GM23338 (cell line): ENCODE measurements at regions not wholly inside any gene's neighbourhood (a gene's known extent, or its start where the extent isn't known, plus 50 kb on each side); places are given as distances from the start of the nearest gene placed in this dataset.

Source experiments
- ATAC-seq: fragments of 200-7000 bp; cut with Tn5 transposase; 3 replicates; pipeline ENCODE4 v1.9.1; 2020
- DNase-seq: peaks from one replicate; pipeline ENCODE4 v3.0.0-alpha.2; 2015; ENCODE audit warnings: low spot score
- H2AFZ ChIP-seq: fragments of 200-600 bp; sonication (generic); 2 replicates; pipeline ENCODE4 v1.8.0; 2016; ENCODE audit warnings: antibody characterized with exemption, mild to moderate bottlenecking, moderate library complexity
- H3F3A ChIP-seq: fragments of 200-600 bp; sonication (generic); replicated peaks from 2 replicates; pipeline ENCODE4 v1.8.0; 2017; ENCODE audit warnings: antibody characterized with exemption, mixed run types, low read depth
- H3K27ac ChIP-seq: fragments of 200-600 bp; sonication (generic); 2 replicates; pipeline ENCODE4 v1.6.1; 2016; ENCODE audit warnings: low read depth
- H3K27me3 ChIP-seq: fragments of 200-600 bp; sonication (generic); 2 replicates; pipeline ENCODE4 v1.8.0; 2016; ENCODE audit warnings: mild to moderate bottlenecking, mixed run types, moderate library complexity; ENCODE audit not compliant: insufficient read depth
- H3K36me3 ChIP-seq: fragments of 200-600 bp; sonication (generic); 2 replicates; pipeline ENCODE4 v1.8.0; 2016; ENCODE audit warnings: mild to moderate bottlenecking; ENCODE audit not compliant: insufficient read depth
- H3K4me1 ChIP-seq: fragments of 200-600 bp; sonication (generic); 2 replicates; pipeline ENCODE4 v1.8.0; 2016; ENCODE audit warnings: mild to moderate bottlenecking, moderate library complexity; ENCODE audit not compliant: insufficient read depth
- H3K4me2 ChIP-seq: fragments of 200-600 bp; sonication (generic); 2 replicates; pipeline ENCODE4 v1.7.1; 2017; ENCODE audit warnings: mixed run types
- H3K4me3 ChIP-seq: fragments of 200-600 bp; sonication (generic); 2 replicates; pipeline ENCODE4 v1.6.1; 2016; ENCODE audit warnings: mixed run types
- H3K79me2 ChIP-seq: fragments of 200-600 bp; sonication (generic); replicated peaks from 2 replicates; pipeline ENCODE4 v1.8.0; 2017; ENCODE audit warnings: mild to moderate bottlenecking; ENCODE audit not compliant: insufficient read depth
- H3K9me2 ChIP-seq: fragments of 200-600 bp; sonication (generic); 2 replicates; pipeline ENCODE4 v1.8.0; 2017; ENCODE audit not compliant: insufficient read depth
- H4K20me1 ChIP-seq: fragments of 200-600 bp; sonication (generic); replicated peaks from 2 replicates; pipeline ENCODE4 v1.8.0; 2017; ENCODE audit warnings: mild to moderate bottlenecking; ENCODE audit not compliant: insufficient read depth
- H3K27ac Mint-ChIP-seq: 2 replicates; pipeline ENCODE4 v1.8.0; 2020; ENCODE audit warnings: inconsistent platforms, mild to moderate bottlenecking, moderate library complexity, mixed read lengths
- H3K27me3 Mint-ChIP-seq: 3 replicates; pipeline ENCODE4 v1.8.0; 2022; ENCODE audit warnings: low read depth, mild to moderate bottlenecking, moderate library complexity, mixed read lengths, inconsistent platforms; ENCODE audit not compliant: insufficient read depth, poor library complexity
- H3K36me3 Mint-ChIP-seq: 3 replicates; pipeline ENCODE4 v1.8.0; 2021; ENCODE audit warnings: low read depth, mild to moderate bottlenecking, inconsistent platforms, moderate library complexity, mixed read lengths
- H3K4me1 Mint-ChIP-seq: 3 replicates; pipeline ENCODE4 v1.8.0; 2020; ENCODE audit warnings: mild to moderate bottlenecking, inconsistent platforms, mixed read lengths
- H3K4me3 Mint-ChIP-seq: 3 replicates; pipeline ENCODE4 v1.8.0; 2021; ENCODE audit warnings: moderate library complexity, mild to moderate bottlenecking, inconsistent platforms, mixed read lengths
- H3K9me3 Mint-ChIP-seq: 3 replicates; pipeline ENCODE4 v1.8.0; 2020; ENCODE audit warnings: moderate library complexity, mild to moderate bottlenecking, inconsistent platforms, mixed read lengths
- CREB1 ChIP-seq: fragments of 250-450 bp; sonication (Bioruptor Pico); IDR thresholded peaks from 2 replicates; pipeline ENCODE4 v1.5.0; 2020; ENCODE audit warnings: low read depth, mild to moderate bottlenecking, moderate library complexity
- CTCF ChIP-seq, 2 experiments: fragments of 200-600 bp in 1 of 2; sonication (generic) in 1 of 2; conservative IDR thresholded peaks; 2 replicates each; pipeline versions ENCODE4 v1.5.1 to v1.6.1; 2016 to 2017; ENCODE audit warnings: antibody characterized with exemption in 2 of 2, low read depth in 2 of 2, mild to moderate bottlenecking in 2 of 2, moderate library complexity in 1 of 2
- ETS1 ChIP-seq: IDR thresholded peaks from 2 replicates; pipeline ENCODE4 v1.6.1; 2016; ENCODE audit warnings: antibody characterized with exemption
- EZH2 ChIP-seq: fragments of 200-600 bp; sonication (generic); IDR thresholded peaks from one replicate; pipeline ENCODE4 v1.8.0; 2017; ENCODE audit warnings: antibody characterized with exemption, mild to moderate bottlenecking, low read depth; ENCODE audit not compliant: unreplicated experiment
- EZH2phosphoT487 ChIP-seq: fragments of 200-600 bp; sonication (generic); IDR thresholded peaks from one replicate; pipeline ENCODE4 v1.8.1; 2018; ENCODE audit warnings: antibody characterized with exemption; ENCODE audit not compliant: unreplicated experiment
- JUNB ChIP-seq: IDR thresholded peaks from one replicate; pipeline ENCODE4 v1.6.1; 2016; ENCODE audit warnings: antibody characterized with exemption; ENCODE audit not compliant: unreplicated experiment
- POLR2AphosphoS5 ChIP-seq: IDR thresholded peaks from 2 replicates; pipeline ENCODE4 v1.6.1; 2016; ENCODE audit warnings: antibody characterized with exemption, low read depth
- REST ChIP-seq: IDR thresholded peaks from one replicate; pipeline ENCODE4 v1.6.1; 2018; ENCODE audit warnings: antibody characterized with exemption; ENCODE audit not compliant: unreplicated experiment
- STAT1 ChIP-seq: IDR thresholded peaks from one replicate; pipeline ENCODE4 v1.6.1; 2016; ENCODE audit warnings: antibody characterized with exemption; ENCODE audit not compliant: unreplicated experiment

GRCh38 chr16:87140211-87141200 is 176.7 kb downstream of the C16orf95 start:
- no peak overlapping the region for H3K4me3 ChIP-seq
- H3K4me2 ChIP-seq, result no peak overlapping the region
- no peaks in the 10 kb centered on the region for H4K20me1 ChIP-seq
- H3K9me2 ChIP-seq, result no peaks in the 10 kb centered on the region
- peaks cover 10% of the 10 kb centered on the region; the same call in 1 of the 3 replicates for H3K36me3 Mint-ChIP-seq
- H3K27me3 Mint-ChIP-seq, result peaks cover 10% of the 10 kb centered on the region
- H3K4me1 ChIP-seq, result no peaks in the 10 kb centered on the region; the same call in 1 of the 2 replicates
- H3K27ac Mint-ChIP-seq, result no peak overlapping the region
- no peaks in the 10 kb centered on the region for H3K27me3 ChIP-seq
- no peak for DNase-seq
- H3F3A ChIP-seq, result no peaks in the 10 kb centered on the region
- no peak overlapping the region; the same call in 1 of the 2 replicates for H2AFZ ChIP-seq
- no peak for TF ChIP-seq CTCF (conservative IDR thresholded peaks at IDR 0.05; ENCODE audit: low read depth in 2 of 2)
- no peak for TF ChIP-seq POLR2AphosphoS5
- TF ChIP-seq STAT1, result no peak
- no peak for TF ChIP-seq JUNB
- no peak for TF ChIP-seq ETS1
- no peak for TF ChIP-seq EZH2
- TF ChIP-seq CREB1 (CRISPR knock-in tag), result no peak
- no peak for TF ChIP-seq REST
- TF ChIP-seq EZH2phosphoT487, result no peak
- no peak overlapping the region for H3K4me3 Mint-ChIP-seq
- H3K36me3 ChIP-seq, result no peaks in the 10 kb centered on the region
- no peak for ATAC-seq
- no peaks in the 10 kb centered on the region for H3K4me1 Mint-ChIP-seq
- H3K79me2 ChIP-seq, result no peaks in the 10 kb centered on the region
- H3K9me3 Mint-ChIP-seq, result peaks cover 11% of the 10 kb centered on the region
- no peak overlapping the region for H3K27ac ChIP-seq
